Muscle of leg (tissue), 3 donors: ENCODE measurements at regions not wholly inside any gene's neighbourhood (a gene's known extent, or its start where the extent isn't known, plus 50 kb on each side); places are given as distances from the start of the nearest gene placed in this dataset.

Experiments
- DNase-seq: peaks from one replicate; pipeline ENCODE4 v3.0.0; 2013
- H3K27ac ChIP-seq: one replicate; pipeline ENCODE4 v1.5.1; 2013; ENCODE audit warnings: mild to moderate bottlenecking, low read length, control low read depth
- H3K27me3 ChIP-seq: one replicate; pipeline ENCODE4 v1.6.1; 2013; ENCODE audit warnings: low read length; ENCODE audit not compliant: control insufficient read depth, insufficient read depth
- H3K36me3 ChIP-seq: one replicate; pipeline ENCODE4 v1.6.1; 2013; ENCODE audit warnings: low read length; ENCODE audit not compliant: control insufficient read depth, insufficient read depth
- H3K4me1 ChIP-seq: one replicate; pipeline ENCODE4 v1.6.1; 2013; ENCODE audit warnings: low read length; ENCODE audit not compliant: control insufficient read depth, insufficient read depth
- H3K4me3 ChIP-seq: one replicate; pipeline ENCODE4 v1.5.1; 2013; ENCODE audit warnings: low read length, control low read depth
- H3K9me3 ChIP-seq: replicated peaks from 2 replicates; pipeline ENCODE4 v1.6.1; 2013; ENCODE audit warnings: low read depth, low read length; ENCODE audit not compliant: control insufficient read depth
- WGBS: methylation state at CpG from one replicate; pipeline ENCODE4 v1.1.5; 2013; ENCODE audit warnings: missing lambda C conversion rate; ENCODE audit not compliant: insufficient coverage; 5-methylcytosine and 5-hydroxymethylcytosine counted together

- no peak overlapping the region for H3K4me3 ChIP-seq
- no peaks in the 10 kb centered on the region for H3K27me3 ChIP-seq
- WGBS: 100% methylated on average over 2 of the region's 4 CpGs
- DNase-seq: no peak
- H3K4me1 ChIP-seq: no peaks in the 10 kb centered on the region
- H3K36me3 ChIP-seq: no peaks in the 10 kb centered on the region
- H3K9me3 ChIP-seq: no peaks in the 10 kb centered on the region
- H3K27ac ChIP-seq: no peak overlapping the region
Observed at GRCh38 chr14:86533834-86534233, 1003.9 kb downstream of the FLRT2 start.

GRCh38 chr14:86532219-86532618, 1002.3 kb downstream of the FLRT2 start:
- H3K36me3 ChIP-seq: no peaks in the 10 kb centered on the region
- H3K9me3 ChIP-seq: no peaks in the 10 kb centered on the region
- no peaks in the 10 kb centered on the region for H3K4me1 ChIP-seq
- H3K27me3 ChIP-seq: no peaks in the 10 kb centered on the region
- no peak for DNase-seq
- no peak overlapping the region for H3K4me3 ChIP-seq
- no peak overlapping the region for H3K27ac ChIP-seq

GRCh38 chr14:86530457-86530856, 1000.5 kb downstream of the FLRT2 start:
- no CpG with 5 or more reads among the region's 4 CpGs for WGBS
- no peak for DNase-seq
- H3K4me1 ChIP-seq: no peaks in the 10 kb centered on the region
- H3K4me3 ChIP-seq: no peak overlapping the region
- H3K27ac ChIP-seq: no peak overlapping the region
- H3K27me3 ChIP-seq: no peaks in the 10 kb centered on the region
- no peaks in the 10 kb centered on the region for H3K36me3 ChIP-seq
- no peaks in the 10 kb centered on the region for H3K9me3 ChIP-seq

GRCh38 chr14:86527312-86527711, 997.4 kb downstream of the FLRT2 start:
- H3K4me3 ChIP-seq: no peak overlapping the region
- no peak for DNase-seq
- H3K9me3 ChIP-seq: no peaks in the 10 kb centered on the region
- no peaks in the 10 kb centered on the region for H3K4me1 ChIP-seq
- H3K27ac ChIP-seq: no peak overlapping the region
- no peaks in the 10 kb centered on the region for H3K36me3 ChIP-seq
- H3K27me3 ChIP-seq: no peaks in the 10 kb centered on the region

GRCh38 chr14:86525673-86526072, 995.7 kb downstream of the FLRT2 start:
- Histone ChIP-seq H3K36me3 (no peaks in the 10 kb centered on the region), H3K27ac (no peak overlapping the region), H3K9me3 (no peaks in the 10 kb centered on the region), H3K4me1 (peaks cover 3% of the 10 kb centered on the region), H3K4me3 (no peak overlapping the region), H3K27me3 (no peaks in the 10 kb centered on the region)
- no peak for DNase-seq
- 0% methylated on average over 1 of the region's 3 CpGs for WGBS

- no peak overlapping the region for H3K4me3 ChIP-seq
- no peaks in the 10 kb centered on the region for H3K9me3 ChIP-seq
- no peaks in the 10 kb centered on the region for H3K36me3 ChIP-seq
- peak; percentile 75 for DNase-seq
- peaks cover 3% of the 10 kb centered on the region for H3K4me1 ChIP-seq
- H3K27me3 ChIP-seq: no peaks in the 10 kb centered on the region
- no peak overlapping the region for H3K27ac ChIP-seq
- no CpG with 5 or more reads among the region's 1 CpG for WGBS
Observed at GRCh38 chr14:86521843-86522242, 991.9 kb downstream of the FLRT2 start.

GRCh38 chr14:86521031-86521730, 991.2 kb downstream of the FLRT2 start:
- no peaks in the 10 kb centered on the region for H3K36me3 ChIP-seq
- WGBS: 76% methylated on average over 4 of the region's 6 CpGs

GRCh38 chr14:86518298-86518697, 988.4 kb downstream of the FLRT2 start:
- peaks cover 3% of the 10 kb centered on the region for H3K4me1 ChIP-seq
- WGBS: no CpG with 5 or more reads among the region's 2 CpGs
- no peak for DNase-seq
- no peaks in the 10 kb centered on the region for H3K36me3 ChIP-seq
- H3K27ac ChIP-seq: no peak overlapping the region
- no peaks in the 10 kb centered on the region for H3K27me3 ChIP-seq
- H3K4me3 ChIP-seq: no peak overlapping the region
- no peaks in the 10 kb centered on the region for H3K9me3 ChIP-seq

More at GRCh38 chr14:86521031-86521730, 991.2 kb downstream of the FLRT2 start:
- Histone ChIP-seq H3K4me1 (peaks cover 3% of the 10 kb centered on the region), H3K9me3 (no peaks in the 10 kb centered on the region), H3K4me3 (no peak overlapping the region), H3K27ac (no peak overlapping the region), H3K27me3 (no peaks in the 10 kb centered on the region)
- DNase-seq: no peak

GRCh38 chr14:86515195-86515594, 985.3 kb downstream of the FLRT2 start:
- no peaks in the 10 kb centered on the region for H3K36me3 ChIP-seq
- H3K27me3 ChIP-seq: no peaks in the 10 kb centered on the region
- 80% methylated on average over 1 of the region's 2 CpGs for WGBS
- no peaks in the 10 kb centered on the region for H3K4me1 ChIP-seq
- DNase-seq: no peak
- H3K27ac ChIP-seq: no peak overlapping the region
- no peaks in the 10 kb centered on the region for H3K9me3 ChIP-seq
- no peak overlapping the region for H3K4me3 ChIP-seq

GRCh38 chr14:86513564-86513963, 983.6 kb downstream of the FLRT2 start:
- H3K27ac ChIP-seq: no peak overlapping the region
- WGBS: 57% methylated on average over 1 of the region's 3 CpGs
- no peaks in the 10 kb centered on the region for H3K27me3 ChIP-seq
- H3K4me3 ChIP-seq: no peak overlapping the region
- no peak for DNase-seq
- H3K4me1 ChIP-seq: no peaks in the 10 kb centered on the region
- H3K36me3 ChIP-seq: no peaks in the 10 kb centered on the region
- H3K9me3 ChIP-seq: no peaks in the 10 kb centered on the region

- Histone ChIP-seq H3K4me1 (no peaks in the 10 kb centered on the region), H3K36me3 (no peaks in the 10 kb centered on the region), H3K4me3 (no peak overlapping the region), H3K27me3 (no peaks in the 10 kb centered on the region), H3K27ac (no peak overlapping the region), H3K9me3 (no peaks in the 10 kb centered on the region)
- no CpG with 5 or more reads among the region's 4 CpGs for WGBS
- no peak for DNase-seq
Observed at GRCh38 chr14:86513056-86513455, 983.1 kb downstream of the FLRT2 start.
